HepG2 (cell line): ENCODE measurements at regions not wholly inside any gene's neighbourhood (a gene's known extent, or its start where the extent isn't known, plus 50 kb on each side); places are given as distances from the start of the nearest gene placed in this dataset.

Experiments used
- CTCF ChIP-seq: sonication (generic); formaldehyde crosslinking; IDR thresholded peaks from 2 replicates; pipeline ENCODE4 v1.5.0; 2020; ENCODE audit warnings: mild to moderate bottlenecking, missing genetic modification reagents, moderate library complexity
- ELF4 ChIP-seq: sonication (generic); formaldehyde crosslinking; IDR thresholded peaks from 2 replicates; pipeline ENCODE4 v1.5.0; 2020; ENCODE audit warnings: missing genetic modification reagents, mild to moderate bottlenecking, moderate library complexity, borderline replicate concordance
- GLI4 ChIP-seq: sonication (generic); formaldehyde crosslinking; IDR thresholded peaks from 2 replicates; pipeline ENCODE4 v1.5.1; 2020; ENCODE audit warnings: missing genetic modification reagents, mild to moderate bottlenecking, moderate library complexity, borderline replicate concordance
- MAX ChIP-seq: IDR thresholded peaks from 2 replicates; pipeline ENCODE4 v1.6.1; 2012; ENCODE audit warnings: inconsistent platforms
- POLR2AphosphoS5 ChIP-seq: IDR thresholded peaks from 2 replicates; pipeline ENCODE4 v1.6.1; 2012; ENCODE audit warnings: low read depth, low read length
- TAF15 ChIP-seq: fragments of 200-400 bp; formaldehyde crosslinking; IDR thresholded peaks from one replicate; pipeline ENCODE4 v1.6.1; 2018; ENCODE audit warnings: mild to moderate bottlenecking, low read depth, low read length; ENCODE audit not compliant: poor library complexity, severe bottlenecking
- TSC22D2 ChIP-seq: sonication (generic); formaldehyde crosslinking; IDR thresholded peaks from 2 replicates; pipeline ENCODE4 v1.5.1; 2020; ENCODE audit warnings: missing genetic modification reagents, mild to moderate bottlenecking, borderline replicate concordance
- ZNF260 ChIP-seq: sonication (generic); formaldehyde crosslinking; IDR thresholded peaks from 2 replicates; pipeline ENCODE4 v1.4.0; 2020; ENCODE audit warnings: missing genetic modification reagents, low read depth, mild to moderate bottlenecking, borderline replicate concordance
- ZNF343 ChIP-seq: sonication (generic); formaldehyde crosslinking; IDR thresholded peaks from 2 replicates; pipeline ENCODE4 v1.4.0; 2020; ENCODE audit warnings: mild to moderate bottlenecking, missing genetic modification reagents
- ZNF615 ChIP-seq: sonication (generic); formaldehyde crosslinking; IDR thresholded peaks from 2 replicates; pipeline ENCODE4 v1.5.0; 2020; ENCODE audit warnings: mild to moderate bottlenecking, missing genetic modification reagents, borderline replicate concordance

GRCh38 chr12:87596134-87596533 lies 433.1 kb downstream of the C12orf50 start:
- no peak for TF ChIP-seq TSC22D2 (CRISPR knock-in tag)
- no peak for TF ChIP-seq ELF4 (CRISPR knock-in tag)
- TF ChIP-seq TAF15, result no peak
- TF ChIP-seq GLI4 (CRISPR knock-in tag), result no peak
- no peak for TF ChIP-seq ZNF615
- TF ChIP-seq ZNF343 (CRISPR knock-in tag), result no peak
- no peak for TF ChIP-seq CTCF (CRISPR knock-in tag)
- no peak for TF ChIP-seq MAX
- no peak for TF ChIP-seq POLR2AphosphoS5
- no peak for TF ChIP-seq ZNF260
